ENCODE measurements at regions not wholly inside any gene's neighbourhood (a gene's known extent, or its start where the extent isn't known, plus 50 kb on each side); places are given as distances from the start of the nearest gene placed in this dataset.

- Histone ChIP-seq H3K4me1 (ENCODE audit: insufficient read depth, low read length) (peaks cover 9% of the 10 kb centered on the region), H3K27me3 (ENCODE audit: insufficient read depth, low read length) (no peaks in the 10 kb centered on the region), H3K9ac (ENCODE audit: low read depth, low read length) (no peak overlapping the region), H3K36me3 (ENCODE audit: insufficient read depth, low read length) (no peaks in the 10 kb centered on the region), H3K9me3 (ENCODE audit: insufficient read depth, low read depth, low read length) (no peaks in the 10 kb centered on the region), H3K27ac (ENCODE audit: low read depth, low read length) (no peak overlapping the region), H3K4me3 (ENCODE audit: low read length) (no peak overlapping the region)
- 88% methylated on average over 1 of the region's 1 CpG for WGBS
These were observed 254.0 kb downstream of the RPS24 start for GRCh38 chr10:78287618-78288017.

- H3K27ac ChIP-seq (ENCODE audit: low read depth, low read length) = no peak overlapping the region
- H3K9me3 ChIP-seq (ENCODE audit: insufficient read depth, low read depth, low read length) = no peaks in the 10 kb centered on the region
- no peaks in the 10 kb centered on the region for H3K27me3 ChIP-seq (ENCODE audit: insufficient read depth, low read length)
- 94% methylated on average over 3 of the region's 3 CpGs for WGBS
- H3K9ac ChIP-seq (ENCODE audit: low read depth, low read length) = no peak overlapping the region
- H3K36me3 ChIP-seq (ENCODE audit: insufficient read depth, low read length) = no peaks in the 10 kb centered on the region
- H3K4me3 ChIP-seq (ENCODE audit: low read length) = no peak overlapping the region
- H3K4me1 ChIP-seq (ENCODE audit: insufficient read depth, low read length) = peaks cover 11% of the 10 kb centered on the region
These were observed 255.0 kb downstream of the RPS24 start for GRCh38 chr10:78288663-78289062.

- no peak overlapping the region for H3K27ac ChIP-seq (ENCODE audit: low read depth, low read length)
- no peak overlapping the region for H3K4me3 ChIP-seq (ENCODE audit: low read length)
- H3K36me3 ChIP-seq (ENCODE audit: insufficient read depth, low read length) = no peaks in the 10 kb centered on the region
- 82% methylated on average over 11 of the region's 11 CpGs for WGBS
- H3K4me1 ChIP-seq (ENCODE audit: insufficient read depth, low read length) = peaks cover 15% of the 10 kb centered on the region
- H3K27me3 ChIP-seq (ENCODE audit: insufficient read depth, low read length) = no peaks in the 10 kb centered on the region
- H3K9ac ChIP-seq (ENCODE audit: low read depth, low read length) = no peak overlapping the region
- H3K9me3 ChIP-seq (ENCODE audit: insufficient read depth, low read depth, low read length) = no peaks in the 10 kb centered on the region
These were observed 256.6 kb downstream of the RPS24 start for GRCh38 chr10:78290131-78290750.

GRCh38 chr10:78291722-78292121 lies 258.1 kb downstream of the RPS24 start:
- H3K9me3 ChIP-seq (ENCODE audit: insufficient read depth, low read depth, low read length) = no peaks in the 10 kb centered on the region
- no peaks in the 10 kb centered on the region for H3K27me3 ChIP-seq (ENCODE audit: insufficient read depth, low read length)
- no peaks in the 10 kb centered on the region for H3K36me3 ChIP-seq (ENCODE audit: insufficient read depth, low read length)
- H3K27ac ChIP-seq (ENCODE audit: low read depth, low read length) = no peak overlapping the region
- H3K4me3 ChIP-seq (ENCODE audit: low read length) = no peak overlapping the region
- H3K9ac ChIP-seq (ENCODE audit: low read depth, low read length) = no peak overlapping the region
- peaks cover 15% of the 10 kb centered on the region for H3K4me1 ChIP-seq (ENCODE audit: insufficient read depth, low read length)
- 90% methylated on average over 2 of the region's 2 CpGs for WGBS

- Histone ChIP-seq H3K4me1 (ENCODE audit: insufficient read depth, low read length) (peaks cover 15% of the 10 kb centered on the region), H3K9ac (ENCODE audit: low read depth, low read length) (no peak overlapping the region), H3K27ac (ENCODE audit: low read depth, low read length) (no peak overlapping the region), H3K27me3 (ENCODE audit: insufficient read depth, low read length) (no peaks in the 10 kb centered on the region), H3K9me3 (ENCODE audit: insufficient read depth, low read depth, low read length) (no peaks in the 10 kb centered on the region), H3K4me3 (ENCODE audit: low read length) (no peak overlapping the region), H3K36me3 (ENCODE audit: insufficient read depth, low read length) (no peaks in the 10 kb centered on the region)
- WGBS = 82% methylated on average over 10 of the region's 10 CpGs
These were observed 258.8 kb downstream of the RPS24 start for GRCh38 chr10:78292250-78292981.

GRCh38 chr10:78292982-78293865 lies 259.6 kb downstream of the RPS24 start:
- Histone ChIP-seq H3K27ac (ENCODE audit: low read depth, low read length) (0 out of 2 replicates have a peak overlapping the region, but pooled peaks have one; percentile 16), H3K4me1 (ENCODE audit: insufficient read depth, low read length) (peaks cover 15% of the 10 kb centered on the region), H3K4me3 (ENCODE audit: low read length) (peak overlapping the region; percentile 20; the same call in 1 of the 2 replicates), H3K9me3 (ENCODE audit: insufficient read depth, low read depth, low read length) (no peaks in the 10 kb centered on the region), H3K36me3 (ENCODE audit: insufficient read depth, low read length) (no peaks in the 10 kb centered on the region), H3K9ac (ENCODE audit: low read depth, low read length) (no peak overlapping the region), H3K27me3 (ENCODE audit: insufficient read depth, low read length) (no peaks in the 10 kb centered on the region)
- WGBS = 41% methylated on average over 10 of the region's 11 CpGs

GRCh38 chr10:78295242-78295641 lies 261.6 kb downstream of the RPS24 start:
- H3K9ac ChIP-seq (ENCODE audit: low read depth, low read length) = no peak overlapping the region
- no peaks in the 10 kb centered on the region for H3K36me3 ChIP-seq (ENCODE audit: insufficient read depth, low read length)
- H3K9me3 ChIP-seq (ENCODE audit: insufficient read depth, low read depth, low read length) = no peaks in the 10 kb centered on the region
- no peak overlapping the region for H3K4me3 ChIP-seq (ENCODE audit: low read length)
- WGBS = 92% methylated on average over 7 of the region's 7 CpGs
- no peak overlapping the region for H3K27ac ChIP-seq (ENCODE audit: low read depth, low read length)
- H3K4me1 ChIP-seq (ENCODE audit: insufficient read depth, low read length) = peaks cover 15% of the 10 kb centered on the region
- no peaks in the 10 kb centered on the region for H3K27me3 ChIP-seq (ENCODE audit: insufficient read depth, low read length)

GRCh38 chr10:78296785-78297184 lies 263.1 kb downstream of the RPS24 start:
- Histone ChIP-seq H3K4me1 (ENCODE audit: insufficient read depth, low read length) (peaks cover 15% of the 10 kb centered on the region), H3K4me3 (ENCODE audit: low read length) (no peak overlapping the region), H3K9ac (ENCODE audit: low read depth, low read length) (no peak overlapping the region), H3K9me3 (ENCODE audit: insufficient read depth, low read depth, low read length) (no peaks in the 10 kb centered on the region; the same call in 1 of the 2 replicates), H3K27me3 (ENCODE audit: insufficient read depth, low read length) (no peaks in the 10 kb centered on the region), H3K27ac (ENCODE audit: low read depth, low read length) (no peak overlapping the region), H3K36me3 (ENCODE audit: insufficient read depth, low read length) (no peaks in the 10 kb centered on the region)
- no CpG with 5 or more reads among the region's 1 CpG for WGBS

GRCh38 chr10:78297997-78298396 lies 264.3 kb downstream of the RPS24 start:
- Histone ChIP-seq H3K9ac (ENCODE audit: low read depth, low read length) (no peak overlapping the region), H3K4me1 (ENCODE audit: insufficient read depth, low read length) (peaks cover 17% of the 10 kb centered on the region), H3K9me3 (ENCODE audit: insufficient read depth, low read depth, low read length) (no peaks in the 10 kb centered on the region; the same call in 1 of the 2 replicates), H3K27ac (ENCODE audit: low read depth, low read length) (no peak overlapping the region), H3K4me3 (ENCODE audit: low read length) (no peak overlapping the region), H3K36me3 (ENCODE audit: insufficient read depth, low read length) (no peaks in the 10 kb centered on the region), H3K27me3 (ENCODE audit: insufficient read depth, low read length) (no peaks in the 10 kb centered on the region)
- 92% methylated on average over 1 of the region's 1 CpG for WGBS

- Histone ChIP-seq H3K36me3 (ENCODE audit: insufficient read depth, low read length) (no peaks in the 10 kb centered on the region), H3K4me1 (ENCODE audit: insufficient read depth, low read length) (peaks cover 9% of the 10 kb centered on the region; the same call in 1 of the 2 replicates), H3K9ac (ENCODE audit: low read depth, low read length) (no peak overlapping the region), H3K9me3 (ENCODE audit: insufficient read depth, low read depth, low read length) (no peaks in the 10 kb centered on the region; the same call in 1 of the 2 replicates), H3K27ac (ENCODE audit: low read depth, low read length) (no peak overlapping the region), H3K4me3 (ENCODE audit: low read length) (no peak overlapping the region), H3K27me3 (ENCODE audit: insufficient read depth, low read length) (no peaks in the 10 kb centered on the region)
- WGBS = 95% methylated on average over 5 of the region's 7 CpGs
These were observed 265.2 kb downstream of the RPS24 start for GRCh38 chr10:78298835-78299234.

Data from HUES64 (cell line).